ENCODE measurements at regions not wholly inside any gene's neighbourhood (a gene's known extent, or its start where the extent isn't known, plus 50 kb on each side); places are given as distances from the start of the nearest gene placed in this dataset.

DNA sequence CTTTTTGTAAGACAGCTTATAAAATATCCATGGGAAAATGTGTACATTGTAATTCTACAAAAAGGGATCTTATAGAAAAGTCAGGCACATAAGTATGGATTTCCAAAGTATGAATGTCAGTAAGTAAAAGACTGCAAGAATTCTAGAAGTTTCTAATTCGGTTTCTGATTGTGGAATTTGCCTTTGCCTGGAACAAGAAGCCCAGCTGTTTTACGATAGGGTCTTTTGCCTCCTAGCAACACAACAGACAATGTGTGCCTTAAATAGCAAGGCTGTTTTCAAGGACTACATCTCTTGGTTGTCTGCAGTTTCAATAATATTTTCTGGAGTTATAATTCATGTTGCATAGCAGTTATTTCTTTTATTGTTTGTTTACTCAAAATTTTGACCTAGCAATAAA, 312.9 kb downstream of the MTX2 start:
- DNase-seq (no peak), ATAC-seq (no peak)
- no peak overlapping the region for H3K4me3 ChIP-seq
- TF ChIP-seq, protein P1, sequence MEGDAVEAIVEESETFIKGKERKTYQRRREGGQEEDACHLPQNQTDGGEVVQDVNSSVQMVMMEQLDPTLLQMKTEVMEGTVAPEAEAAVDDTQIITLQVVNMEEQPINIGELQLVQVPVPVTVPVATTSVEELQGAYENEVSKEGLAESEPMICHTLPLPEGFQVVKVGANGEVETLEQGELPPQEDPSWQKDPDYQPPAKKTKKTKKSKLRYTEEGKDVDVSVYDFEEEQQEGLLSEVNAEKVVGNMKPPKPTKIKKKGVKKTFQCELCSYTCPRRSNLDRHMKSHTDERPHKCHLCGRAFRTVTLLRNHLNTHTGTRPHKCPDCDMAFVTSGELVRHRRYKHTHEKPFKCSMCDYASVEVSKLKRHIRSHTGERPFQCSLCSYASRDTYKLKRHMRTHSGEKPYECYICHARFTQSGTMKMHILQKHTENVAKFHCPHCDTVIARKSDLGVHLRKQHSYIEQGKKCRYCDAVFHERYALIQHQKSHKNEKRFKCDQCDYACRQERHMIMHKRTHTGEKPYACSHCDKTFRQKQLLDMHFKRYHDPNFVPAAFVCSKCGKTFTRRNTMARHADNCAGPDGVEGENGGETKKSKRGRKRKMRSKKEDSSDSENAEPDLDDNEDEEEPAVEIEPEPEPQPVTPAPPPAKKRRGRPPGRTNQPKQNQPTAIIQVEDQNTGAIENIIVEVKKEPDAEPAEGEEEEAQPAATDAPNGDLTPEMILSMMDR (IDR thresholded peaks at IDR 0.05) = no peak
- H3K4me1 ChIP-seq = no peaks in the 10 kb centered on the region
- no peaks in the 10 kb centered on the region for H3K36me3 ChIP-seq
- intact Hi-C loops (cut with DNase I) = no loop called here
- H3K9me3 ChIP-seq = no peaks in the 10 kb centered on the region
- peaks cover 5% of the 10 kb centered on the region for H3K27me3 ChIP-seq
- no peak overlapping the region for H3K27ac ChIP-seq

DNA sequence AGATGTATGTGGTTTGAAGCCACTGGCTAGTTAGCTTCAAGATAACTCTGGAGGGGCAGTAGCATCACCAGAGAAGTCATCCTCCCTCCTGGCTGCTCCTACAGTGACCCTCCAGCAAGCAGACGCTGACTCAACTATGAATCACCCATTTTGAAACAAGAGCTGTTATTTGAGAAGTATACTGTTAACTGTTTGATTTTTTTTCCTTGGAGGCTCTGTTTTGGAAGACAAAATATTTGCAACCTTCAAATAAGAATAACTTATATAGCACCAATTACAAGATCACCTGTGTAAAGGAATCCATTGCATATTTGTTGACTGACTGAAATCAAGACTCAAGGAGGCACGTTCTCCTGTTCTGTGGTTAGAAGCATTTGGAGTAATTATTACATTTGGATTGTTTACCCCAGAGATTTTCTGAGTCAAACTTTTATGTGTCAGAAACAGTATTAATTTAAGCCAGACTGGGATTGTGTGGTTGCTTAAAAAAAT, 313.8 kb downstream of the MTX2 start:
- no peak overlapping the region for H3K27ac ChIP-seq
- TF ChIP-seq, protein P1 (IDR thresholded peaks at IDR 0.05) = no peak
- no peak overlapping the region for H3K4me3 ChIP-seq
- H3K9me3 ChIP-seq = no peaks in the 10 kb centered on the region
- peaks cover 5% of the 10 kb centered on the region for H3K27me3 ChIP-seq
- H3K4me1 ChIP-seq = no peaks in the 10 kb centered on the region
- no peak for ATAC-seq
- DNase-seq = no peak
- intact Hi-C loops (cut with DNase I) = no loop called here
- H3K36me3 ChIP-seq = no peaks in the 10 kb centered on the region

DNA sequence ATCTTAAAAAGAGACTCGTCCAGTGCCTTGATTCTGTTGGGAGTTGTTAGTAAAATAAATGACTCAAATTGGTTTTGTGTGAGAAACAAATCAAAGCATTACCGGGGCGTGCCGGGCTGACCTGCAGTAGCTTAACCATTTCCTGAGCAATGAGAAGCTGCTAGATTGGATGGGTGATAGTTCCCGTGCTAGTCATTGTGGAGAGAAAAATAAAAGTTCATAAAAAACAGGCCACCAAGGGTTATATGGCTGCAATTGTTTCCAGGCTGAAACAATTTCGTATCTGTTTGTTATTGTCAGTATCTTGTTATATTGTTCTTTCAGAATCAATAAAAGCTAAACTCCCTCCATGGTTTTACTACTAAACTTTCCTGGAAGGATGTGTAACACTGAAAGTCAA, 314.4 kb downstream of the MTX2 start:
- intact Hi-C loops (cut with DNase I) = no loop called here
- Histone ChIP-seq H3K27ac (no peak overlapping the region), H3K4me3 (no peak overlapping the region), H3K9me3 (no peaks in the 10 kb centered on the region), H3K4me1 (no peaks in the 10 kb centered on the region), H3K36me3 (no peaks in the 10 kb centered on the region), H3K27me3 (peaks cover 5% of the 10 kb centered on the region)
- ATAC-seq = no peak
- TF ChIP-seq, protein P1 (IDR thresholded peaks at IDR 0.05) = no peak
- no peak for DNase-seq

DNA sequence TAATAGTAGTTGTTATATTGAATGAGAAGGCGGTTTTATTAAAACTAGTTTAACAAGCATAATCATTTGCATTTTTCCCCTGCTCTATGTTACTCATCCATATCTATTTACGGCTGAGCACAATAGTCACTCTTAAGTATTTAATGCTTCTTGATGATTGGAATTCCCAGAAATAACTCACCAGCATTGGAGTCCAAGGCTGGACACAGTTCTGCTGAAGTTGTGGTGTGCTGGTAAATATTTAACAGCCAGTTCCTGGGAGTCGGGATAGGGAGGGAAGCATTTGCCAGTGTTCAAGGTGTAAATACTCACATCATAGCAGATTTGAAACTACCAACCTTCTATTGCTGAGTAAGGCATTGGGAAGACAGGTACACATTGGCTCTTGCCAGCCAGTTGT, 315.1 kb downstream of the MTX2 start:
- Histone ChIP-seq H3K27ac (no peak overlapping the region), H3K4me1 (no peaks in the 10 kb centered on the region), H3K36me3 (no peaks in the 10 kb centered on the region), H3K27me3 (peaks cover 5% of the 10 kb centered on the region), H3K4me3 (no peak overlapping the region), H3K9me3 (no peaks in the 10 kb centered on the region)
- intact Hi-C loops (cut with DNase I) = no loop called here
- TF ChIP-seq, protein P1 (IDR thresholded peaks at IDR 0.05) = no peak
- no peak for ATAC-seq
- no peak for DNase-seq

DNA sequence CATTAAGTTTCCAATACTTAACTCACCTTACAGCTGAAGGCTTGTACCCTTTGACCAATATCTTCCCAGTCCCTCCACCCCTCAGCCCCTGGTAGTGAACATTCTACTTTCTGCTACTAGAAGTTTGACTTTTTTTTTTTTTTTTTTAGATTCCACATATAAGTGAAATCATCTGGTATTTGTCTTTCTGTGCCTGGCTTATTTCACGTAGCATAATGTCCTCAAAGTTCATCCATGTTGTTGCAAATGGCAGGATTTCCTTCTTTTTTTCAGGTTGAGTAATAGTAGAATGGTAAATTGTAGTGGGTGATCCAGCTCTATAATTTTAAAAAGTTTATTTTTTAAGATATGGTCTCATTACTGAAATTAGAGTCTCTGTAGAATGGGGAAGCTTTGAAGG, 316.0 kb downstream of the MTX2 start:
- TF ChIP-seq, protein P1 (IDR thresholded peaks at IDR 0.05) = no peak
- Histone ChIP-seq H3K36me3 (no peaks in the 10 kb centered on the region), H3K27me3 (peaks cover 5% of the 10 kb centered on the region), H3K27ac (no peak overlapping the region), H3K4me3 (no peak overlapping the region), H3K9me3 (no peaks in the 10 kb centered on the region), H3K4me1 (no peaks in the 10 kb centered on the region)
- ATAC-seq (no peak), DNase-seq (no peak)
- intact Hi-C loops (cut with DNase I) = no loop called here

DNA sequence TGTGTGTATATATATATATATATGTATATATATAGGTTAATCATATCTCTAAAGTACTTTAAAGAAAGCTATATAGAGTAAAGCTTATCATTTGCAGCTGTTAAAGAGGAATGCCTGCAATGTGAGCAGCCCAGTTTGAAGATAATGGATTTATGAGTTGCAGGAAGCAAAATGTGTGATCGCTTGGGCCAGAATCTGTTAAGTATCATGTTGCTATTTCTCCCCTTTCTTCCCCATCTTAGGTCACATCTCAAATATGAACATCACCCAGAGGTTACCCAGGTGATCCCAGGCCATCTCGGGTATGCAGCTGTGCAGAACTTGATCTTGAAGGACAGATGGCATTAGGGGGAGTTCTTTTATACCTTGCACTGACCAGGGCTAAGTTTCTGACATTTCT, 316.5 kb downstream of the MTX2 start:
- Histone ChIP-seq H3K4me3 (no peak overlapping the region), H3K27me3 (peaks cover 5% of the 10 kb centered on the region), H3K27ac (no peak overlapping the region), H3K9me3 (no peaks in the 10 kb centered on the region), H3K36me3 (no peaks in the 10 kb centered on the region), H3K4me1 (no peaks in the 10 kb centered on the region)
- DNase-seq (no peak), ATAC-seq (no peak)
- intact Hi-C loops (cut with DNase I) = no loop called here
- TF ChIP-seq, protein P1 (IDR thresholded peaks at IDR 0.05) = no peak

Data from upper lobe of right lung (tissue), 1 donor.